GM20000 (cell line): ENCODE measurements at regions not wholly inside any gene's neighbourhood (a gene's known extent, or its start where the extent isn't known, plus 50 kb on each side); places are given as distances from the start of the nearest gene placed in this dataset.

Experiments
- DNase-seq: peaks from one replicate; pipeline ENCODE4 v3.0.0; 2012; ENCODE audit warnings: low spot score
- CTCF ChIP-seq: IDR thresholded peaks from 2 replicates; pipeline ENCODE4 v1.5.1; 2012; ENCODE audit warnings: mild to moderate bottlenecking, control low read depth; ENCODE audit errors: extremely low read depth, missing control alignments

GRCh38 chrY:15775880-15776279 lies 1251.6 kb downstream of the NLGN4Y start:
- no peak for DNase-seq
- no peak for TF ChIP-seq CTCF

- DNase-seq: no peak
- TF ChIP-seq CTCF: no peak
These were observed 1255.6 kb downstream of the NLGN4Y start for GRCh38 chrY:15779891-15780290.

- no peak for DNase-seq
- TF ChIP-seq CTCF: no peak
These were observed 1275.7 kb downstream of the NLGN4Y start for GRCh38 chrY:15800021-15800420.

DNA sequence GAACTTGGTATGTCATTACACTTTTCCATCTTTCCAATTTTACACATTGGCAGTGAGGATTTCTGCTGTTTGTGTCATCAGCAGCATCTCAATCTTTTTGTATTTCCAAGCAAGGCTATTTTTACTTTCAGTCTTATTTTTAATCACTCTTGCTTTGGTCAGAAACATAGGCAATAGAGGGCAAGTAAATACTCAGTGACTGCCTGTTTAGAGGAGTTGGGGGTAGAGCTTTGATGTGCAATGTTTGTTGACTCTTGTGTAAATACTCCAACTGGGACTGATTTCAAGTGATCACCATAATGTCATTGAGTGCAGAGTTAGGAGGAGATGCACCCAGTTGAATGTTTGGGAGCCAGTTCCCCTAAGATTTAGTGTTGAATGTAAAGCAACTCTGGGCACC lies 1281.7 kb downstream of the NLGN4Y start:
- DNase-seq: no peak
- no peak for TF ChIP-seq CTCF

DNA sequence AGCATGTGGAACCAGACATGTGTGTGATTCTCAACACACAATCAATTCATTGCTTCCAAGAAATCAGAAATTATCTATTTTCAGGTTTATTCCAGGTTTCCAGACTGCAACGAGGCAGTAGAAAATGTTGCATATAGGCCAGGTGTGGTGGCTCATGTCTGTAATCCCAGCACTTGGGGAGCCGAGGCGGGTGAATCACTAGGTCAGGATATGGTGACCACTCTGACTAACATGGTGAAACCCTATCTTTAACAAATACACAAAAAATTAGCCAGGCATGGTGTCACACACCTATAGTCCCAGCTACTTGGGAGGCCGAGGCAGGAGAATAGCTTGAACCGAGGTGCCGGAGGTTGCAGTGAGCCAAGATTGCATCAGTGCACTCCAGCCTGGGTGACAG lies 1289.9 kb downstream of the NLGN4Y start:
- DNase-seq: no peak
- TF ChIP-seq CTCF: no peak
